ENCODE measurements at regions not wholly inside any gene's neighbourhood (a gene's known extent, or its start where the extent isn't known, plus 50 kb on each side); places are given as distances from the start of the nearest gene placed in this dataset.

DNA sequence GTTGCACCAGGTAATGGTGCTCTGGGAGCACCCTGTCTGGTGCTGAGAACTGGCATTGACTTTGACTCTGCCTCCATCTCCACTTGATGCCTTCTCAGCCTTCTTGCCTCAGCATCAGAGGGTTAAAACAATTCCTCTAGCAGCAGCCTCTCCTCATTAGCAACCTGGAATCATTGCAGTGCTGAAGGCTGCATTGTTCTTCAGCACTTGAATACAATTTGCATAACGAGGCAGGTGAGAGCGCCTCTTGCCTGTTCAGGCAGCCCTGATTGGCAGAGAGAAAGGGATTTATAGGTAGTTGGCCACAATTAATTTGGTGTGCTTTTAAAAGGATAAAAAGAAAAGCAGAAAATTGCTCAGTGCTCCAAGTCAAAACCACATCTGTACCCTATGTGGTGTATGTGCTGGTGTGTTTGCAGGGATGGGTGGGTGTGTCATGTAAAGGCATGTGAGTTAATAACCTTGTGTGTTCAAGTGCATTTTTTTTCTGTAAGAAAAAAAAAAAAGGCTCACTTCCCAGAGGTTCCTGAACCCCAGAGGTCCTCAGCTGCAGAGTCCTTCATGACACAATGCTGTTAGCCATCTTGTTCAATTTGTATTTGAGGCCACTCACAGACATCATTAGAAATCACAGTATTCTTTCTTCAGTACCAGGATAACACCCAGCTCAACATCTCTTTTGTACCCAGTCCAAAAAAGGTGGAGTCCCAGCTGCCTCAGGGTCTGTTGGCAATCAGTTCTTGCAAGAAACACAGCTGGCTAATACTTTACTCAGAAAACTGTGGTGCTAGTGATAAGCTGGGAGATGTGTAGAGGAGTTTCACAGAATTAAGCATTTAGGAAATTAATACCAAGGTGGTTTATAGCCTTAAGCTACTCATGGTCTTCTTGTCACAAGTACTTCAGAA is 385.6 kb downstream of the GRIN2B start:
- no peak for DNase-seq (ENCODE audit: low read depth)

DNA sequence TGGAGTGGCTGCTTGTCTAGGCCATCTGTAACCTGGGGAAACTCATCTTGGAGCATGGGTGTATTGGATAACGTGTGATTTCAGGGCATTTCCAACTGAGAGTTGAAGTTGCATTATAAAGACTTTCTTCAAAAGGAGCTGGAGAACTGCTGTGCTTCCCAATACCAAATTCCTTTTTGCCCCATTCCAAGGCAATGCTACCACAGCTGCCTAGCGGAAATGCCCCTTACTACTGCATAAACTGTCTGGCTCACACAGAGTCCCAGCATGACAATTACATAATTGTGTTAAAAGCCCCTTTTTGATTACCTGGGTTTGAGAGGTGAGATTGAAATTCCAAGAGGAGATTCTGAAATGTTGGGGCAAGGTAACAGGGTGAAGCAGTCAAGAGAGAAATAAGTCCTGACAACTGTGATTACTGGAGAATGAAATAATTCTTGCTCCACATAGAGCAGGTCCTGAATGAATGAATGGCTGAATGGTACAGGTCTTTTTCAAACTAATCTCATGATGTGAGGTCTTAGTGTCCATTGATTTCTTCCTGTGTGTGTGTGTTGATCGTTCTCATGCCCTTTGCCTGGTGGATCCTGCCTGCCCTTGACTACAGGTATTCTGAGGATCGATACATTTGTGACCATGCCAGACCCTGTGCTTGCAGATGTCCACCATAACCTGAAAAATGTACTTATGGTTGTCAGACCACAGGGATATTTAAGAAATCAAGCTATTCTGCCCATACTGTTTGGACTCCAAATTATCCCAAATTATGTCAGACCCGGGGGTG is 386.5 kb downstream of the GRIN2B start:
- no peak for DNase-seq (ENCODE audit: low read depth)

DNA sequence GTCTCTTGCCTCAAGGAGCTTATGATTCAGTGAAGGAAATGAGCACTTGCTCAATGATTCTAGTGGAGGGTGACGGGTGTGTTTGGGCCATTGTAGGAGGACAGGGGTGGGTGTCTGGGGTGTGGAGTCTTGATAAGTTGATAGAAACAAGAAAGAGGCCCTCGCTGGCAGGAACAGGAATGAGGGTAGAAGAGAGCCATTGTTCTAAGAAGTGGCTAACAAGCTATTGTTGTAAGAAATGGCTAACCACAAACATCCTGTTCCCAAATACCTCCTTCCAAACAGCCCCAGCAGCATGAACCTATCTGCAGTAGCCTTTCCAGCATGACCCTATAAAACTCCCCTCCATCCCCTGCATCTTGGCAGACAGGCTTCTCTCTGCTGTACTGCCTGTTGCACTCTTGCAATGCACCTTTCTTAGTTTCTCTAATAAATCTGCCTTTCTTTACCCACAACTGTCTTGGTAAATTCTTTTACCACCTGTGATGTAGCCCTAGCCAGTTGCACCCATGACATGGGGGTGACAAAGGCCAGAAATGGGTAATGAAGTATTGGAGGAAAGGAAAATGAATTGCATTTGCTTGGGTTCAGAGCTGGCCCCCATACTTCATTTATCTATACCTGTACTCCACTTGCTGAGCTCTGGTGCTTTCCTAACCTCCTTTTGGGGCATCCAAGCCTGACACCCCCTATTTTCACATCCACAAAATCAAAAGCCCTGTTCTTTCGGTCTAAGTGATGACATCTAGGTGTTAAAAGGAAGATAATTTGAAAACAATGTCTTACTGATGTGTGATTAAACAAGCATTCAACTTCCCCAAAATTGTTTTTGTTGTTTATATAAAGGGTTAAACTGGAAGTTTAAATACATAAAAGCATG is 389.1 kb downstream of the GRIN2B start:
- no peak for DNase-seq (ENCODE audit: low read depth)

DNA sequence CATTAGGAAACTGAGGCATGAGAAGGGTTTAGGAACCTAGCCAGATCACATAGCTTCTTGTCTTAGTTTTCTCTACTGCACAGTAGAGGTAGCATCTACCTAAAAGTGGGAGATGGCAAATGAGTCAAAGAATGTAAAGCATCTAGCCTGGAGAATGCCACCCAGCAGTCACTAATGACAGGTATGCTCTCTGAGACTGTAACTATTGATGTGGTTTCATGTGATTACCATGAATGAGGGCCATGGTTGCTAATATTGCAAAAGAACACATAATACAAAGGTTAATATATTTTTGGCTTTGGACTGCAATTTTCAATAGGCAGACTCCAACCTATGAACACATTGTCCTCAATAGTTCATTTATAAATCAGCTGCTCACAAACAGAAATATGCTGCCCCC is 389.9 kb downstream of the GRIN2B start:
- no peak for DNase-seq (ENCODE audit: low read depth)

DNA sequence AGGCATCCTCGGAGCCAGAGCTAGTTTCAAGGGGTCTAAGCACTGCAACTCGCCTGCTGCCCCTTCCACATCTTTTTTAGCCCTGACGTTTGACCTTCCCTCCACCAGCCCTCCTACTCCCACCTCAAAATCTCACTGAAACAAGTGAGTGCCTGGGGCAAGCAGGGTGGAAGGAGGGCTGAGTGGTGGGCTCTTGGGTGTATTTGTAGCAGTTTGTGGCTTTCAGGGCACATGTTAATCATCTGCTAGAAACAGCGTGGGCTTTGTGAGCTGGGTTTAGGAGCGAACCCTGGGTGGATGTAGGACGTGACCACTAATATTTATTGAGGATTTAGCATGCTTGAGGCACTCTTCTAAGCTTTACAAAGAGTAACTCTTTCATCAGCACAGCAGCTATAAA is 390.3 kb downstream of the GRIN2B start:
- no peak for DNase-seq (ENCODE audit: low read depth)

DNA sequence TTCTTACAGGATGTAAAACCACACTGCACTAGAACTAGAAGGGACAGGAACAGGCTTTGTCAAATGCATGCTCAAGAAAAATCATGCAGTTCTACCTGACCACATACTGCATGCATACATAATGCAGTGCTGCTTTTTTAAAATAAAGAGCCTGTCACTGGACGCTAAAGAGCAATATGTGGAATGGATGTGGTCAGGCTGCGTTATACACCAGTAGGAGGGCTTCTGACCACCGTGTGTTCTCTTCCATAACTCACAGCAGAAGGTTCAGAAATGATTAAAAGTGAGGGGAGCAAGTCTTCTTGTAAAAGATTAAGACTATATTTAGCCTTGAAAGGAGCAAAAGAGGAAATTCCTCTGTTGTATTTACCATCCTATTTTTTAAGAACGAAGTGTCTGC is 392.0 kb downstream of the EMP1 start:
- no peak for DNase-seq (ENCODE audit: low read depth)

DNA sequence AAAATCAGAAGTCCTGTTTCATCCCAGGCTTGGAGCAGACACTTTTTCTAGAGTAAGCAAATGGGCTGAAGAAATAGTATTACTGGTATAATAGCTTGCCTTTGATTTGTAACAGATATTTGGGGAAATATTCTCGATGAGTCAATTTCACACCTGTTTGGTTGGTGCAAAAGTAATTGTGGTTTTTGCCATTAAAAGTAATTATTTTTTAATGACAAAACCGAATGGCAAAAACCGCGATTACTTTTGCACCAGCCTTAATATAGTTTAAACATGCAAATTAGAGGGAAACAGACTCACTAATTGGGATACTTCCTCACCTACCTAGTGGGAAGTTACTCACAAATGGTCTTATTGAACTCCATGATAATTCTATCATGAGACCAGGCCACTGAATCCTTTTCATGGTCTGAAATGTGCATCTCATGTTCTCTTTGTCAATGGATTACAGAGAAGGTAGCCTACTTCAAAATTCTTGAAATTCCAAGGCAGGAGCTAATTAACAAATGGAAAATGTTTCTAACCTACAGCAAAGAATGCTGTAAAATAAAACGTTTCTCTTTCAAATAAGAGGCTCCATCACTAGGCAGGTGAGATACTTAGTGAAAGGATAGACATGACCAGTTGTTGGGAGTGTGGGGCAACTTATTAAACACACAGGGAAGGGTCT is 391.3 kb downstream of the EMP1 start:
- DNase-seq (ENCODE audit: low read depth), result no peak

DNA sequence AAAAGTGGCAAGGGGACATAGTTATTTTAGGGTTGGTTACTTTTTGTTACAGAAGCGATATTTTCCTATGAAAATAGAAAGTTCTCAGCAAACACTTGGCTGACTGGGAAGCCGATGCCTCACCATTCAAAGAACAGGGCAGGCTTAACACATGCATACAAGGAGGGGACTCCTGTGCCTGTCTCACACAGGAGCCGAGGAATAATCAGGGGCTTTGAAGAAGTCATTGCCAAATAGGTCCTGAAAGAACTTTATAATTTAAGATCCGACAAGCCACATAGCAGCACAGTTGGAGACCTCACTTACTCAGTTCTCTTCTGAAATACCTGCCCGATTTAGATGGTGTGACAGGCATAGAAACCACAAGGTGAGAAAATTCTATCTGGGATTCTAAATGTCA is 389.8 kb downstream of the EMP1 start:
- DNase-seq (ENCODE audit: low read depth), result no peak

DNA sequence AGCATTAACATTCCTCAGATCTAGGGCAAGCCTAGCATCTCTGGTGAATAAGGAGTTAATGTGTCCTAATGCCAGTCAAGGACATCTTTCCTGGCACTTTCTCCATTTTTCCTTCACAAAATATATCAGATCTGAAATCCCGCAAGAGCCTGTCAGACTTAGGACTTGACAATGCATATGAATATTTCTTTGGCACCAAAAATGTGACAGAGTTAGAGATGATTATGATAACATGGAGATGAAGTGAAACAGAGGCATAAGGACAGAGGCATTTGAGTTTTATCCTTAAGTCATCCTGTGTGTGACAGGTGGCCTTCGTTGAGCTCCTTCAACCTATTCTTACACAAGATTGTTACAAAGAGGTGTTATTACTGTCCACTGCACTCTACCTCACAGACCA is 388.0 kb downstream of the EMP1 start:
- no peak for DNase-seq (ENCODE audit: low read depth)

DNA sequence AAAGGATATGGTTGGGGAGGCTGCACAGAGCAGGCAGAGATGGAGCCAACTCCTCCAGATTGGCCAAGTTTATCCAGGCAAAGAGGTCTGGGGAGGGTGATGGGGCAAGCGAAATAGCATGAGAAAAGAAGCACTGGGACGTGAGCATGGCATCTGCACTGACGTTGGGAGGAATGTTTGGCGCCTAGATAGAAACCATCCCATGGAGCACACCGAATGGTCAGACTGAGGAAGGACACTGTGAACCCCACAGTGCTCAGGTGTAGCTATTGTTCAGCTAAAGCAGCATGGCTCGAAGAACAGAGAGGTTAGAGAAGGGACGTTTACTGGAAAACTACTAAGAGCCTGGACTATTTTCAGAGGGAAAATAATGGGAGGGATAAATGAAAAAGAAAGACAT is 387.1 kb downstream of the EMP1 start:
- DNase-seq (ENCODE audit: low read depth), result no peak

DNA sequence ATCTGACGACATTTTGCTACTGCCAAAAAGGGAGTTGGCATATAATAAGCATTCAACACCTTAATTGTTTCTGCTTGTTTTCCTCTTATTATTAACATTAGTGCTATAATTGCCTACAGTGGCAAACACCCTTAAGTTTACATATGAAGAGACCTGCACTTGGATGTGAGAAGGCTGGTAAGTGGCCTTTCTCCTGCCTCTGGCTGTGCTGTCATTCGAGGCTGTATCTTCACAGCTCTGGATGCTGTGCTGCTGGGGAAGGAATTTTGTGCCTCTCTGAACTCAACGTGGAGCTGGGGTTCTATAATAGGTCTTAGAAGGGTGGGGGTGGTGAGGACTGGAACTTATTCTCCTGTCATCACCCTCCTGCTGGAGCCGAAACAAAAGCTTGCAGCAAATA is 385.9 kb downstream of the EMP1 start:
- no peak for DNase-seq (ENCODE audit: low read depth)

DNA sequence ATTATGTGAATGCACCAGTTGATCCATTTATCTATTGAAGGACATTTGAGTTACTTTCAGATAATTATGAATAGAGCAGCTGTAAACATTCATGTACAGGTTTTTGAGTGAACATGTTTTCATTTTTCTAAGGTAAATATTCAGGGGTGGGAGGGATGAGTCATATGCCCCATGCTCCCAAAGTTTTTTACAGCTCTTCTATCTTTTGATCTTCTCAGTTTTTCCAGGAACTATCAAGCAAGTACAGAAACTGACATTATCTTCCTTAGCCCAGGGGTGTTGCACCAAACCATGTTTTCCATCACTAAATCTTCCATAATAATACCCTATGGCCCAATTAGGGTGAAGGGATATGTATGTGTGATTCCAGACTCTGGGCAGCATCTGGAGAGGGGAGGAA is 384.5 kb downstream of the EMP1 start:
- DNase-seq (ENCODE audit: low read depth), result no peak

DNA sequence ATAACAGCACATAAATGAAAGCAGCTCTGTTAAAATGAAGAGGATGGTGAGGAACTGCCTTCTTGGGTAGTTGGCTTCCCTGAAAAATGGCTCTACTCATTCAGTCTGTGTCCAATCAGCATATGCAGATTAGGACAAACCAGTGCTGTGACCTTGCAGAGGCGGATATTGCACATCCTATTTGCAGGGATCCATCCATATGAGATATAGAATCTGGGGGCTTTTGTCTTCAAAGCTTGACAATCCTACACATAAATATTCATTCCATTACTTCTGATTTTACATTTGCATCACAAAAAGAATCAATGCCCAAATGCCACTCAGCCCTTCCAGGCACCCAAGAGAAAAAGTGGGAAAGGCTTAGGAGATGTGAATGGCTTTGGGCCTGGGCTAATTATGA is 383.7 kb downstream of the EMP1 start:
- DNase-seq (ENCODE audit: low read depth), result no peak

DNA sequence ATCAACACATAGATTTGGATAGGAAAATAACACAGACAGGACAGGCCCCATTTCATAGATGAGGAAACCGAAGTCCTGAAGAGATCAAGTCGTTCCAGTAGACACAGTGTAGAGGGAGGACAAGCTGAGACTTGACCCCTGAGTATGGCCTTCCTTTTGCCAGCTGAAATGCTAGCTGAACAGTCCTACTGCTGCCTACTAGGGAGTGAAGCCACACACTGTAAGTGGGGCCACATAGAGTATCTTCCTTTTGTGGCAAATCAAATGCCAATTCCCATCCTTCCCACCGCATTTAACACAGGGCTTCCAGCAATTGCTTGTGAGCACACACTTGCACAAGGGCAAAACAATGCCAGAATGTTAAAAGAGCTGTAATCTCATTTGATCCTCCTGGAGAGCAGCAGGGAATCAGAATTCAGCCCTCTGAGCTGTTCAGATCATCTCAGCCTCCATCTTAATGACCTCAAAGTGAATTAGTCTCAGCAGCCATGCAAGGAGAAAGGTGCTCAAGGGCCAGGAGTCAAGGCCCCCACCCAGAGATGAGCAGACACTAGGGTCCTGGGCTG is 380.5 kb downstream of the EMP1 start:
- DNase-seq (ENCODE audit: low read depth), result no peak

DNA sequence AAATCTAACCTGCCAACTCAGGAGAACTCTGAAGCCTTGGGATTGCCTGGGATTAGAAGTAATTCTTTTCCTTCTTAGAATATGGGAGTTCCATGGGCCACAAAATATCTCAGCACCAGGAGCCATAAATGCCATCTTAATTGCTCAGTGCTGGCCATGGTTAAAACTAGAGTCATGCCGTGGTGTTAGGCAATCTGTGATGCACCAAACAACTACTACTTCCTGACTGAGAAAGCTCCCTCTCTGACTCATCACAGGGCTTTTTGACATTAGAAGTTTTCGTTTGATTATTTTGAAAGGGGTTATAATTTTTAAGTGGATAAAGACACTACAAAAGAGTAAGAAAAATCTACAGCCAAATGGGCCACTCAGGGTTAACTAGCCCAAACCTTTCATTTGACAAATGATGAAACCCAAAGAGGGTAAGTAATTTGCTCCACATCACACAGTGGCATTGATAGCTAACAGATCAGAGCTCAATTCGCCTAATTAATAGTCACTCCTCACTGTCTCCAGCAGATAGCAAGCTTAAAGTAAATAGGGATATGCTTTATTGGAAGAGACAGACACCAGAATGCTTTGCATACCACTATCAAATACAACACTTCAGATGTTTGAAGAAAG is 377.3 kb downstream of the EMP1 start:
- no peak for DNase-seq (ENCODE audit: low read depth)

DNA sequence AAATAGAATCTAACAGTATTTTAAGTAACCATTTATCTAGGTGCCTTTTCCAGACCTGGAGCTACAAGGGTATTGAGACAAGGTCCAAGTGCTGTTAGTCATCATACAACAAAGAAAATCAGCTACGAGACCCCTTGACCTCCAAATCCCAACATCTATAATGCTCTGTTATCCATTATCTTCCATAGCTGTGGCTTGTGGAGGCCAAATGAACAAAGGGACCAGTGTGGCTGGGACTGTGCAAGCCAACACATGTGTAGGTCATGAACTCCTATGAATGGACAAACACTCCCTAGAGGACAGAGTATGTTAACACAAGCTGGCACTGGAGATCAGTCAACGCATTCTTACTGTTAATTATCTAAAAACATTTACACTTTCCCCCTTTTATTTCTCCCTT is 374.5 kb downstream of the EMP1 start:
- no peak for DNase-seq (ENCODE audit: low read depth)

DNA sequence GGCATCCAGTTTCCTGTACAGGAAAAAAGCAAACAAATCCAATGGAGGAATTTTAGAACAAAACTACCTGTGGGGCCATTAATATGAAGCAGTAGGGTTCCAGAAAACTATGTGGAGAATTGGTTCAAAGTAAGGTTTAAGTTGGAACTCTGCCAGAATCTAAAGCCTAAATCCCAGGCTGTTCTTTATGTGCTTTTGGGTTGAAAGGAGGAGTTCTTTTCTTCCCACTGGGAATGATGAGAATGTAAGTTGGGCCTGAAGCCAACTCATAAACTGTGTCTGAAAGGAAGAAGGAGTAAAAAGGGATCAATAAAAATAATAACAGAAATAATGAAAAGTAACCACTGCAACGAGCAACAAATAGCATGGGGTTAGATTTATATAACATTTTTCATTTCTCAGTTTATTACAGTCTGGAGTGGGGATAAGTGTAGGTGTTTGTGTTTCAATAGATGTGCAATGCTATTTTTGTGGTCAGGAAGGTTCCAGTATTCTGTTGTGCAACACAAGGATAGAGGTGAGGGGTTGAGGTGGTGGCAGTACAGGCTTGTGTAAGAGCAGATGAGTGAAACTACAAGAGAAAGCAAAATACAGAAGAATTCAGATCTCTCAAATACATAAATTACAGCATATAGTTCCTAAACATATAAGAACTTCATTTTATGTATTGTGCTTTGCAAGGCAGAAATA is 373.6 kb downstream of the EMP1 start:
- DNase-seq (ENCODE audit: low read depth), result no peak

DNA sequence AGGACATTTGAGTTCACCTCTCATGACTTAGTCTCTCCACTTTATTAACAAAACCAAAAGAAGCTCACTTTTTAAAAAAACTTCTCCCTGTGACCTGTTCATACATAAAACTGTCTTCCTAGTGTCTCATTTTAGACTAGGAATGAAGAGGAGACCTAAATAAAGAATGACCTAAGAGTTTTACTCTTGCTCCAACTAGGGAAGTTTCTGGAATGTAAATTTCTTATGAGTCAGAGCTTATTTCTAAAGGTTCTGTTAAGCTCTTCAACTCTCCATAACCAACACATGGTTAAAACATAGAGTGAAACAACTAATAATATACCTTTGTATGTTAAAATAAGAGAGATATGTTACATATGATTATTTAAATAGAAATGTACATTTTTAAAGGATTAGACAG is 369.8 kb downstream of the EMP1 start:
- no peak for DNase-seq (ENCODE audit: low read depth)

DNA sequence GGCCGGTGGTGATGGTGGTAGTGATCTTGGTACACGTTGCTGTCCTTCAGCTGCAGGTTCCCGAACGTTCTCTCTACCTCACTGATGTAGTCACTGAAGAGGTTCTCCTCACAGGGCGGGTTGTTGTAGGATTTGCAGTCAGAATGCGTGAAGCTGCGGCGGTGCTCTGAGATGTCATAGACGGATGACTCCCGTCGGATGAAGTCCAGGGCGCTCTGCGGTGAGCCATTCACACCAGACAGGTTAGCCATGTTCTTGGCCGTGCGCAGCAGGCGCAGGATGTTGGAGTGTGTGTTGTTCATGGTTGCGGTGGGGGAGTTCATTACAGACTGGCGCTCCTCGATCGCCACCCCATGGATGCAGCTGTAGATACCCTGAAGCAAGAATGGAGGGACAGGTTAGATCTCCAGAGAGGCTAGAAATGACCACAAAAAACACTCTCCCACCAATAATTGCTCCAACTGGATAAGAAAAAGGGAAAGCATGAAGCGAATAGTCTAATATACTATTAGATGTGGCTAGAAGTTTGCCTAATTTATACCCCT is 367.8 kb downstream of the EMP1 start:
- no peak for DNase-seq (ENCODE audit: low read depth)

DNA sequence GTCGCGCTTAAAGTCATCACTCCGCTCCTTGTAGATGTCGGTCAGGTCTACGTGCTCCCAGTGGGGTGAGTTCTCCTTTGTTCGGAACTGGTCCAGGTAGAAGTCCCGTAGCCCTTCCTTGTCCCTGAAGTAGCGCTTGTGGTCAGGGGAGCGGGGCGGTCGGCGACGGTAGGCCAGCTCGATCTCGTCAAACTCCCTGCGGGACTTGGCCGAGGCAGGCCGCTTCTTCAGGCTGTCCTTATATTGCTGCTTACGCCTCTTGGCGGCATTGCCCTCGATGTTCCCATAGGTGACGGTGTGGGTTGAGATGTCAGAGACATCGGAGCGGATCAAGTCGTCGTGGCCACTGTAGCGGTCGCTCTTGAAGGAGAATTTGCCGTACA is 367.2 kb downstream of the EMP1 start:
- DNase-seq (ENCODE audit: low read depth), result no peak

All from stimulated activated CD8-positive, alpha-beta memory T cell treated with anti-CD3 and anti-CD28 coated beads, Interleukin-4, amount 100 ng/mL, for 24 hours (primary cell).